ENCODE measurements at regions not wholly inside any gene's neighbourhood (a gene's known extent, or its start where the extent isn't known, plus 50 kb on each side); places are given as distances from the start of the nearest gene placed in this dataset.

- TF ChIP-seq REST (IDR thresholded peaks at IDR 0.05; ENCODE audit: insufficient read depth in 1 of 2, low read depth in 2 of 2, low read length in 1 of 2) (no peak), SIN3A (IDR thresholded peaks at IDR 0.05; ENCODE audit: borderline replicate concordance, insufficient read depth, low read depth, low read length) (no peak), POLR2AphosphoS5 (IDR thresholded peaks at IDR 0.05; ENCODE audit: low read depth, low read length) (no peak)
- no peak for ATAC-seq
- H3K36me3 ChIP-seq (ENCODE audit: control insufficient read depth, insufficient read depth, low read length): no peaks in the 10 kb centered on the region
- no peak overlapping the region for H3K4me3 ChIP-seq (ENCODE audit: low read depth in 2 of 2, low read length in 2 of 2)
- H3K27ac ChIP-seq (ENCODE audit: low read length): no peak overlapping the region
- ChIA-PET CTCF (no interaction called here), POLR2A (no interaction called here)
- BruUV-seq (replicated peaks): no TSS peak
- H3K9me3 ChIP-seq (ENCODE audit: control insufficient read depth, insufficient read depth, low read depth, low read length): no peaks in the 10 kb centered on the region
- no peaks in the 10 kb centered on the region for H3K27me3 ChIP-seq (ENCODE audit: control insufficient read depth, insufficient read depth, low read length)
- in situ Hi-C loops (cut with HindIII; ENCODE audit: low pct_unique_long_range_greater_than_20kb, low sequenced_read_pairs): no loop called here
- intact Hi-C loops (cut with micrococcal nuclease; ENCODE audit: unreplicated experiment): no loop called here
- no peak for DNase-seq (ENCODE audit: low read depth, low spot score)
- H3K4me1 ChIP-seq (ENCODE audit: control insufficient read depth, insufficient read depth, low read length): no peaks in the 10 kb centered on the region
Measured at GRCh38 chr2:147430408-147430807, 414.4 kb upstream of the ACVR2A start.

DNA sequence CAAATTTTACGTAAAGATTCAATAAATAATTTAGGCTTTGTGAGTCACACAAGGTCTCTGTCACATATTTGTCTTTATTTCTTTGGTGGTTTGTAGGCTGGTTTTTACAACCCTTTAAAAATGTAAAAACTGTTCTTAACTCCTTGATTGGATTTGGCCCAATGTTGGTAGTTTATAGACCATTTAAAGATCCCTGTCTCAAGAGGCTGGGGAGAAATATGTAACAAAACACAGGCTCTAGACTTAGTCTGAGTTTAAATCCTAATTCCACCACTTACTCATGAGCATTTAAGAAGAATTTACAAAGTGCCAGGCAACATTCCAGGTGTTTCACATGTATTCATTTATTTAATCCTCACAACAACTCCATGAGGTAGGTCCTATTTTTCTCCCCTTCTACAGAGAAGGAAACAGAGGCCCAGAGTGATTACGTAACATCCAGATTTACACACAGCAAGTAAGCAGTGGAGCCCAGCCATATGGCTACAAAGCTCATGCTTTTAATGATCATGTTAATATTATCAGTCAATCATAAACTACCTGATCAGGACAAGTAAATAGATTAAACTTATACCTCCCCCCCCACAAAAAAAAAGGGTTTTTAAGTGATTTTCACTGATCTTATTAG lies 416.6 kb upstream of the ACVR2A start:
- no TSS peak for BruUV-seq (replicated peaks)
- POLR2A ChIA-PET: no interaction called here

More for the DNA sequence above, 416.6 kb upstream of the ACVR2A start:
- Histone ChIP-seq H3K27me3 (ENCODE audit: control insufficient read depth, insufficient read depth, low read length) (no peaks in the 10 kb centered on the region), H3K36me3 (ENCODE audit: control insufficient read depth, insufficient read depth, low read length) (no peaks in the 10 kb centered on the region), H3K9me3 (ENCODE audit: control insufficient read depth, insufficient read depth, low read depth, low read length) (no peaks in the 10 kb centered on the region), H3K27ac (ENCODE audit: low read length) (no peak overlapping the region), H3K4me3 (ENCODE audit: low read depth in 2 of 2, low read length in 2 of 2) (no peak overlapping the region), H3K4me1 (ENCODE audit: control insufficient read depth, insufficient read depth, low read length) (no peaks in the 10 kb centered on the region)
- CTCF ChIA-PET: no interaction called here
- no peak for TF ChIP-seq POLR2AphosphoS5 (IDR thresholded peaks at IDR 0.05; ENCODE audit: low read depth, low read length)
- no peak for TF ChIP-seq REST (IDR thresholded peaks at IDR 0.05; ENCODE audit: insufficient read depth in 1 of 2, low read depth in 2 of 2, low read length in 1 of 2)
- no peak for TF ChIP-seq TCF7L2 (IDR thresholded peaks at IDR 0.05; ENCODE audit: low read depth, low read length)
- TF ChIP-seq, protein P1, sequence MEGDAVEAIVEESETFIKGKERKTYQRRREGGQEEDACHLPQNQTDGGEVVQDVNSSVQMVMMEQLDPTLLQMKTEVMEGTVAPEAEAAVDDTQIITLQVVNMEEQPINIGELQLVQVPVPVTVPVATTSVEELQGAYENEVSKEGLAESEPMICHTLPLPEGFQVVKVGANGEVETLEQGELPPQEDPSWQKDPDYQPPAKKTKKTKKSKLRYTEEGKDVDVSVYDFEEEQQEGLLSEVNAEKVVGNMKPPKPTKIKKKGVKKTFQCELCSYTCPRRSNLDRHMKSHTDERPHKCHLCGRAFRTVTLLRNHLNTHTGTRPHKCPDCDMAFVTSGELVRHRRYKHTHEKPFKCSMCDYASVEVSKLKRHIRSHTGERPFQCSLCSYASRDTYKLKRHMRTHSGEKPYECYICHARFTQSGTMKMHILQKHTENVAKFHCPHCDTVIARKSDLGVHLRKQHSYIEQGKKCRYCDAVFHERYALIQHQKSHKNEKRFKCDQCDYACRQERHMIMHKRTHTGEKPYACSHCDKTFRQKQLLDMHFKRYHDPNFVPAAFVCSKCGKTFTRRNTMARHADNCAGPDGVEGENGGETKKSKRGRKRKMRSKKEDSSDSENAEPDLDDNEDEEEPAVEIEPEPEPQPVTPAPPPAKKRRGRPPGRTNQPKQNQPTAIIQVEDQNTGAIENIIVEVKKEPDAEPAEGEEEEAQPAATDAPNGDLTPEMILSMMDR (IDR thresholded peaks at IDR 0.05): no peak
- no peak for TF ChIP-seq SIN3A (IDR thresholded peaks at IDR 0.05; ENCODE audit: borderline replicate concordance, insufficient read depth, low read depth, low read length)
- no peak for DNase-seq (ENCODE audit: low read depth, low spot score)
- intact Hi-C loops (cut with micrococcal nuclease; ENCODE audit: unreplicated experiment) (no loop called here), in situ Hi-C loops (cut with HindIII; ENCODE audit: low pct_unique_long_range_greater_than_20kb, low sequenced_read_pairs) (no loop called here)
- ATAC-seq: no peak
